ENCODE measurements at regions not wholly inside any gene's neighbourhood (a gene's known extent, or its start where the extent isn't known, plus 50 kb on each side); places are given as distances from the start of the nearest gene placed in this dataset.

DNA sequence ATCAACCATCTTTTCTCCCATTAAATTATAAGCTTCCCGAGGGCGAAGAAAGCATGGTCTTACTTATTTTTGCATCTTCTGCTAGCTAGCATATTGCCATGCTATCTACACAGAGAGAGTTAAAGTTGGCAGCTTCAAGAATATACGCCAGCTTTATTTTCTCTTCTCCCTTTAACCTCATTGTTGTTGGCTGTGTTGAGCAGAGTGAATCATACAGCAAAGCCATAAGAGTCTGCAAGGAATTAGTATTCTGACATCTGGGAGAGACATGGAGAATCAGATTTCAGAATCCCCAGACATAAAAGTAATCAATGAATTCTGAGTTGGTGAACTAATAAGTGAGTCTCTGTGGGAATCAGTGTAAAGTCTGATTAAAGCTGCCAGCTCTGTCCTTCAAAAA, 649.6 kb upstream of the PTBP2 start:
- Histone ChIP-seq H2AFZ (ENCODE audit: low read length) (no peak overlapping the region), H3K79me2 (ENCODE audit: insufficient read depth, low read length) (no peaks in the 10 kb centered on the region), H3K9me3 (ENCODE audit: low read length) (peaks cover 12% of the 10 kb centered on the region), H3K27ac (ENCODE audit: extremely low read length, insufficient read depth, low read length) (no peak overlapping the region), H3K27me3 (ENCODE audit: control insufficient read depth in 1 of 2, insufficient read depth in 2 of 2, low read length in 2 of 2) (no peaks in the 10 kb centered on the region), H3K9ac (ENCODE audit: insufficient read depth, low read depth, low read length) (no peak overlapping the region), H3K4me2 (ENCODE audit: low read depth, low read length) (no peak overlapping the region), H3K4me3 (replicated peaks in 1 of 3; ENCODE audit: insufficient read depth in 1 of 3, low read depth in 2 of 3, low read length in 3 of 3) (no peak overlapping the region), H4K20me1 (ENCODE audit: insufficient read depth, low read length) (no peaks in the 10 kb centered on the region), H3K4me1 (ENCODE audit: insufficient read depth, low read length) (no peaks in the 10 kb centered on the region), H3K36me3 (replicated peaks in 1 of 2; ENCODE audit: control insufficient read depth in 1 of 2, insufficient read depth in 2 of 2, low read length in 2 of 2) (no peaks in the 10 kb centered on the region)
- CTCF ChIA-PET (ENCODE audit: low intra/inter-chr PET ratio, low total read pairs) = no interaction called here
- no peak for DNase-seq (ENCODE audit: low spot score)
- no peak for FAIRE-seq
- no TSS peak for BruUV-seq (replicated peaks)
- WGBS (ENCODE audit: low lambda C conversion rate) = 0% methylated on average over 3 of the region's 3 CpGs
- no peak for ATAC-seq
- TF ChIP-seq ZNF253 (CRISPR knock-in tag; IDR thresholded peaks at IDR 0.05; ENCODE audit: borderline replicate concordance) (no peak), HNF4G (IDR thresholded peaks at IDR 0.05; ENCODE audit: borderline replicate concordance, low read depth, low read length) (no peak), HNF4G (CRISPR knock-in tag; IDR thresholded peaks at IDR 0.05; ENCODE audit: borderline replicate concordance, low read depth) (no peak), SMAD9 (CRISPR knock-in tag; IDR thresholded peaks at IDR 0.05) (no peak), ZXDC (CRISPR knock-in tag; IDR thresholded peaks at IDR 0.05) (no peak), ZEB1 (IDR thresholded peaks at IDR 0.05; ENCODE audit: insufficient replicate concordance, low read depth) (no peak), SUZ12 (IDR thresholded peaks at IDR 0.05; ENCODE audit: low read depth, low read length) (no peak), SIX1 (CRISPR knock-in tag; IDR thresholded peaks at IDR 0.05; ENCODE audit: borderline replicate concordance) (no peak), ZNF260 (CRISPR knock-in tag; IDR thresholded peaks at IDR 0.05; ENCODE audit: borderline replicate concordance, low read depth) (no peak), EZH2 (conservative IDR thresholded peaks at IDR 0.05; ENCODE audit: low read depth, low read length) (no peak), ZNF3 (CRISPR knock-in tag; IDR thresholded peaks at IDR 0.05) (no peak), TAF15 (IDR thresholded peaks at IDR 0.05; ENCODE audit: low read depth, low read length, poor library complexity, severe bottlenecking) (no peak), IRX3 (CRISPR knock-in tag; IDR thresholded peaks at IDR 0.05; ENCODE audit: borderline replicate concordance, low read depth) (no peak), NFATC3 (CRISPR knock-in tag; IDR thresholded peaks at IDR 0.05) (no peak)
- TF ChIP-seq, protein P1, sequence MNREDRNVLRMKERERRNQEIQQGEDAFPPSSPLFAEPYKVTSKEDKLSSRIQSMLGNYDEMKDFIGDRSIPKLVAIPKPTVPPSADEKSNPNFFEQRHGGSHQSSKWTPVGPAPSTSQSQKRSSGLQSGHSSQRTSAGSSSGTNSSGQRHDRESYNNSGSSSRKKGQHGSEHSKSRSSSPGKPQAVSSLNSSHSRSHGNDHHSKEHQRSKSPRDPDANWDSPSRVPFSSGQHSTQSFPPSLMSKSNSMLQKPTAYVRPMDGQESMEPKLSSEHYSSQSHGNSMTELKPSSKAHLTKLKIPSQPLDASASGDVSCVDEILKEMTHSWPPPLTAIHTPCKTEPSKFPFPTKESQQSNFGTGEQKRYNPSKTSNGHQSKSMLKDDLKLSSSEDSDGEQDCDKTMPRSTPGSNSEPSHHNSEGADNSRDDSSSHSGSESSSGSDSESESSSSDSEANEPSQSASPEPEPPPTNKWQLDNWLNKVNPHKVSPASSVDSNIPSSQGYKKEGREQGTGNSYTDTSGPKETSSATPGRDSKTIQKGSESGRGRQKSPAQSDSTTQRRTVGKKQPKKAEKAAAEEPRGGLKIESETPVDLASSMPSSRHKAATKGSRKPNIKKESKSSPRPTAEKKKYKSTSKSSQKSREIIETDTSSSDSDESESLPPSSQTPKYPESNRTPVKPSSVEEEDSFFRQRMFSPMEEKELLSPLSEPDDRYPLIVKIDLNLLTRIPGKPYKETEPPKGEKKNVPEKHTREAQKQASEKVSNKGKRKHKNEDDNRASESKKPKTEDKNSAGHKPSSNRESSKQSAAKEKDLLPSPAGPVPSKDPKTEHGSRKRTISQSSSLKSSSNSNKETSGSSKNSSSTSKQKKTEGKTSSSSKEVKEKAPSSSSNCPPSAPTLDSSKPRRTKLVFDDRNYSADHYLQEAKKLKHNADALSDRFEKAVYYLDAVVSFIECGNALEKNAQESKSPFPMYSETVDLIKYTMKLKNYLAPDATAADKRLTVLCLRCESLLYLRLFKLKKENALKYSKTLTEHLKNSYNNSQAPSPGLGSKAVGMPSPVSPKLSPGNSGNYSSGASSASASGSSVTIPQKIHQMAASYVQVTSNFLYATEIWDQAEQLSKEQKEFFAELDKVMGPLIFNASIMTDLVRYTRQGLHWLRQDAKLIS (CRISPR knock-in tag; IDR thresholded peaks at IDR 0.05) = no peak
- POLR2A ChIA-PET = no interaction called here
- in situ Hi-C loops (cut with HindIII; ENCODE audit: extremely low pct_ligation_motif_present, low pct_unique_long_range_greater_than_20kb) = no loop called here
- intact Hi-C loops (cut with micrococcal nuclease; ENCODE audit: unreplicated experiment) = no loop called here
